IPS-18a (cell line): ENCODE measurements at regions not wholly inside any gene's neighbourhood (a gene's known extent, or its start where the extent isn't known, plus 50 kb on each side); places are given as distances from the start of the nearest gene placed in this dataset.

Source experiments
- H3K27ac ChIP-seq: one replicate; pipeline ENCODE4 v1.5.1; 2013; ENCODE audit warnings: low read length
- H3K27me3 ChIP-seq: one replicate; pipeline ENCODE4 v1.6.1; 2013; ENCODE audit warnings: mild to moderate bottlenecking, low read length; ENCODE audit not compliant: control insufficient read depth, insufficient read depth
- H3K36me3 ChIP-seq: one replicate; pipeline ENCODE4 v1.6.1; 2013; ENCODE audit warnings: low read depth, low read length; ENCODE audit not compliant: control insufficient read depth
- H3K4me1 ChIP-seq: one replicate; pipeline ENCODE4 v1.6.1; 2013; ENCODE audit warnings: low read depth, low read length; ENCODE audit not compliant: control insufficient read depth
- H3K4me3 ChIP-seq: one replicate; pipeline ENCODE4 v1.5.1; 2013; ENCODE audit warnings: low read length
- H3K9ac ChIP-seq: one replicate; pipeline ENCODE4 v1.6.1; 2013; ENCODE audit warnings: mild to moderate bottlenecking, low read length, moderate library complexity
- H3K9me3 ChIP-seq: one replicate; pipeline ENCODE4 v1.6.1; 2013; ENCODE audit warnings: low read depth, low read length; ENCODE audit not compliant: control insufficient read depth

DNA sequence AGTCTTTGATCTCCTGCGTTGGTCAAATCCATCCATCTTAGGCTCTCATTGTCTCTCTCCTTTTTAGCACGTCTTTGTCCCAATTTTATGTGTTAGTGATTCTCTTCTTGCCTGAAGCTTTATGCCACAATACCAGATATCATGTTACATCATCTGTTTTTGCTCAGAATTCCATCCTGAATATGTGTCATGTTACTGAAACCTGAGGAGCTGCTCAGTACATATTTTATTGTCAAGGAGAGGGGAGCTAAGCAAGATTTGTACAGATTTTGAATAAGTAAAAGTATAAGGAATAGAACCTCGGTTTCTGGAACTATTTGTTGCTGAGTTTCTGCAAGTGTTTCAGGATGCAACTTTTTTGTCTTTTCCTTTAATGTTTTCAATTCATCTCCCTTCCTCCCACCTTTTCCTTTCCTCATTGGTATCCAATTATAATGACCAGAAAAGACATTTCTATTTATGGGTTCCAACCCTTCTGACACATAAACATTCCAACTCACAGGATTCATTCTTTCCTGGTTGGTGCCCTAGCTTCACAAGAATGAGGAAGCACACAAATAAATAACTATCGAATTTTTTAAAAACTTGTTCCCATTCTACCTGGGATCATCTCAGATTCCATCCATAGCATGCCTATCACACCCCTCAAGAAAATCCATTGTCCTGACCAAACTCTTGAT lies 291.8 kb downstream of the CRPPA start:
- Histone ChIP-seq H3K4me1 (no peaks in the 10 kb centered on the region), H3K4me3 (no peak overlapping the region), H3K9me3 (no peaks in the 10 kb centered on the region), H3K27me3 (no peaks in the 10 kb centered on the region), H3K36me3 (no peaks in the 10 kb centered on the region), H3K9ac (no peak overlapping the region), H3K27ac (no peak overlapping the region)

DNA sequence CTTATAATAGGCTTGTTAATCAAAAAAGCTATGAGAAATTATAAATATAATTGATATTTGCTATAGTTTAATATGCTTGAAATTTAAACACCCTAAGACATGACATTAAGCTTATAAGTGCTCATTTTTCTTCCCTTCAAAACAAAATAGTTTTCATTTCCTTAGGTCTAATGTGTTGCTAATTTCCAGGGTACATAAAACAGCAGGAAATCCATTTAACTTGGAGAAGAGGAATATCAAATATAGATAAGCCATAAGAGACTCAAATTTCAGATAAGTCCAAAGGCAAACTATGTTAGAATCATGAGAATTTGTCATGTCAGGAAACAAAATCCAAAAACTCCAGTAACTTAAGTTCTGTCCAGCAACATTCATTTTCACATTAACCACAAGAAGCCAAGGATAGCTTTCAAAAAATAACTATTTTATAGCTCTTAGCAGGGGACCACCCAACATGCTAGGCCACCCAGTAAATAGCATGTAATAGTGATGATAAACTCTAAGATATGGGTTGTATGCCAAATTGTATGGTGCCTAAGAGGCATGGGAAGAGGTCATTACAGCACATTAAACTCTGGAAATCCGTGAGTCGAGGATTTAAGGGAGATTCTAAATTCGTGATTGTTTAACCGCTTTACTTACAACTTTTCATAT lies 298.1 kb downstream of the CRPPA start:
- no peaks in the 10 kb centered on the region for H3K9me3 ChIP-seq
- no peak overlapping the region for H3K27ac ChIP-seq
- H3K9ac ChIP-seq: no peak overlapping the region
- no peak overlapping the region for H3K4me3 ChIP-seq
- no peaks in the 10 kb centered on the region for H3K4me1 ChIP-seq
- no peaks in the 10 kb centered on the region for H3K36me3 ChIP-seq
- no peaks in the 10 kb centered on the region for H3K27me3 ChIP-seq

DNA sequence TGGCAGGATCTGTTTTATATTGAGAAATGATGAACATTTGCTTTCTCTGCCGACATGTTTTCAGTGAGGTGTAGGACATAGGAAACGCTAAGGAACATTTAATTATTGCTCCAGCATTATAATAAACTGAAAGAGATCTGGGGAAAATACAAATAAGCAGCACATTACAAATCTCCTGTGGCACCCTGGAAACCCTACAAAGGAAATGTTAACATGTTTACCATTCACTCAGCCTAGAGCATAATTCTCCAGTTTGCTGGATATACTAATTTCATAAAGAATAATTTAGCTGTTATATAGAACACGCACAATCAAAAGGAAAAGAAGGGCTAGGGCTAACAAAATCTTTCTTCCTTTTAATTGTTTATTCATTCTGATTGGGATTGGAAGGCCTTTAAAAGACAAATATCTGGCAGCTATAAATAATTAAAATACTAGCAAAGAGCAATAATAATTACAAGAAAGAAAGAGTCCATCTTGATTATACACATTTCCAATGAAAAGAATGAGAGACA lies 299.4 kb downstream of the CRPPA start:
- Histone ChIP-seq H3K36me3 (no peaks in the 10 kb centered on the region), H3K27ac (no peak overlapping the region), H3K4me1 (no peaks in the 10 kb centered on the region), H3K9ac (no peak overlapping the region), H3K27me3 (no peaks in the 10 kb centered on the region), H3K9me3 (no peaks in the 10 kb centered on the region), H3K4me3 (no peak overlapping the region)

DNA sequence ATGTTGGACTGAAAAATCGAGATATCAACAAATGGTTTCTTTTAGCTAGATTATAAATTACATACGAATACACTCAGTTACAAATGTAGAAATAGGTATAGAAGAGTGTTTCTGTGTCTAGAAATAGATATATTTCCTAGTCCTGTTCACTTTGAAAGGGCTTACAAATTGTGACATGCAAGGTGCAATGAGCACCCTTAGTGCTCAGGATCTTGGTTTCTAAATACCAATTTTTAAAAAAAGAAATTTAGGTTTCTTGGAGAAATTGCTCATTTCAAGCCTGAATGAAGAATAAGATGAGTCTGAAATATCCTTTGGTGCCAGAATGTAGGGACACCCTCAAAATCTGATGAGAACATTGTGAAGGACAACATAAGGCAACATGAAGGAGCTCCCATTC lies 306.0 kb downstream of the CRPPA start:
- no peaks in the 10 kb centered on the region for H3K9me3 ChIP-seq
- no peaks in the 10 kb centered on the region for H3K4me1 ChIP-seq
- no peak overlapping the region for H3K9ac ChIP-seq
- no peak overlapping the region for H3K27ac ChIP-seq
- no peak overlapping the region for H3K4me3 ChIP-seq
- H3K36me3 ChIP-seq: no peaks in the 10 kb centered on the region
- H3K27me3 ChIP-seq: no peaks in the 10 kb centered on the region

DNA sequence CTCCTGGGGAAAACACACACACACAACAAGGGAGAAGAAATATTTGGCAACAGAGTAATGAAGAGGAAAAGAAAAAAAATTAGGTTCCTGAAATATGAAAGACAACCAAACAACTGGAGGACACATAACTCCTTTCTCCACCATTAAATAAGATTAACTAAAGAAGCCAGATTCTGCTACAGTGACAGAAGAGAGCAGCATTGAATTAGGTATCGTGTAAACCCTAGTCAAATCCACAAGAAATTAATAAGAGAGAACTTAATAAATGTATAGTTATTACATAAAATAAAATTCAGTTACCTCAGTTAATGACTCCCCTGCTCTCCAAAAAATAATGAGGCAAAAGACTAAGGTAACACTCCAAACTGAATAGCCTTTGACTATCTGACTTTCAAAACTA lies 306.7 kb downstream of the CRPPA start:
- H3K4me3 ChIP-seq: no peak overlapping the region
- H3K27ac ChIP-seq: no peak overlapping the region
- no peaks in the 10 kb centered on the region for H3K36me3 ChIP-seq
- H3K9ac ChIP-seq: no peak overlapping the region
- no peaks in the 10 kb centered on the region for H3K27me3 ChIP-seq
- H3K4me1 ChIP-seq: no peaks in the 10 kb centered on the region
- no peaks in the 10 kb centered on the region for H3K9me3 ChIP-seq

DNA sequence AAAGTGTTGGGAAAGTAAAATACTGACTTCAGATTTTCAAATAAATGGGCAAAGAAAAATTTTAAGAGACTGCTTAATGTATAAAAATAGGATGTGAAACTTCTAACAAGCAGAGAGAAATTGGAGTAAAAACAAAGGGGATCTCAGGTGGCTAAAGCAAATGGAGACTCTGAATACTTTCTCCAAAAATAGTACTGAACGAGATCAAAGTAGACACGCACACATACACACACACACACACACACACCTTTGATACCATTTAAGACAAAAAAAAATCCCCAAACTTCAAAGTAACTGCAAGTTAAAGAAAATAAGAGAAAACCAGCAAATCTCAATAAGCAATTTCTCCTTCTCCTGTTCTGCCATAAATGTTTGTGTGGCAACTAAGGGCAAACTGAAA lies 307.3 kb downstream of the CRPPA start:
- Histone ChIP-seq H3K4me1 (no peaks in the 10 kb centered on the region), H3K36me3 (no peaks in the 10 kb centered on the region), H3K27ac (no peak overlapping the region), H3K4me3 (no peak overlapping the region), H3K9ac (no peak overlapping the region), H3K9me3 (no peaks in the 10 kb centered on the region), H3K27me3 (no peaks in the 10 kb centered on the region)

DNA sequence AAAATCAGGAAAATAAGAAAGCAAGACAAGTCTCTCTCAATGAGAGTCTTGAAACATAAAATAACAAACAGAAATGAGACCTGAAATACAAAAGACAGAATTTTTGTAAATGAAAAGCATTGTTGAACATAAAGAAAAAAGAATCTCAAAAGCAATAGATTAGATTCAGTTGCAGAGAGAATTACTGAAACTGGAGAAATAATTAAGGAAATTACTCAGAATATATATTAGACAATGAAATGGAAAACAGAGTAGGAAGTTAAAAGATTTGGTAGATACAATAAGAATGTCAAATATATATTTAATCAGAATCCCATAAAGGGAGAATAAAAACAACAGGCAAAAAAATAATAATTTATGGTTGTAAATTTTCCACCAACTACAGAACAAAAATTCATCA lies 308.3 kb downstream of the CRPPA start:
- Histone ChIP-seq H3K27me3 (no peaks in the 10 kb centered on the region), H3K9me3 (peaks cover under 1% of the 10 kb centered on the region), H3K9ac (no peak overlapping the region), H3K4me3 (no peak overlapping the region), H3K27ac (no peak overlapping the region), H3K4me1 (no peaks in the 10 kb centered on the region), H3K36me3 (no peaks in the 10 kb centered on the region)

DNA sequence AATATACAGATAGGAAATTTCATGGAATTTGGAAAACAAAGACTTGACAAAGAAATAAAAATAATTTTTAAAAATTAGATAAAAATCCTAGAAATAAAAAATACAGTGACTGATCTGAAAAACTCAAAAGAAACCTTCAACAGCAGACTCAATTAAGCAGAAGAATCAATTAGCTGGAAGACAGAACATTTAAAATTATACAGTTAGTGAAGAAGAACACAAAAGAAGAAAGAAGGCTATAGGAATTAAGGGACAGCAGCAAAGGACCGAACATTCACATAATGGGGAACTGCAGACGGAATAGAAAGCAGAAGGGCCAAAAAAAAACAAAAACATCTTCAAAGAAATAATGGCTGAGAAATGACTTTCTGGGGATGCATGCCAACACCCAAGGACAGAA lies 314.5 kb downstream of the CRPPA start:
- no peak overlapping the region for H3K27ac ChIP-seq
- H3K36me3 ChIP-seq: no peaks in the 10 kb centered on the region
- H3K27me3 ChIP-seq: no peaks in the 10 kb centered on the region
- H3K9me3 ChIP-seq: peaks cover 11% of the 10 kb centered on the region
- H3K4me1 ChIP-seq: no peaks in the 10 kb centered on the region
- no peak overlapping the region for H3K9ac ChIP-seq
- H3K4me3 ChIP-seq: no peak overlapping the region

DNA sequence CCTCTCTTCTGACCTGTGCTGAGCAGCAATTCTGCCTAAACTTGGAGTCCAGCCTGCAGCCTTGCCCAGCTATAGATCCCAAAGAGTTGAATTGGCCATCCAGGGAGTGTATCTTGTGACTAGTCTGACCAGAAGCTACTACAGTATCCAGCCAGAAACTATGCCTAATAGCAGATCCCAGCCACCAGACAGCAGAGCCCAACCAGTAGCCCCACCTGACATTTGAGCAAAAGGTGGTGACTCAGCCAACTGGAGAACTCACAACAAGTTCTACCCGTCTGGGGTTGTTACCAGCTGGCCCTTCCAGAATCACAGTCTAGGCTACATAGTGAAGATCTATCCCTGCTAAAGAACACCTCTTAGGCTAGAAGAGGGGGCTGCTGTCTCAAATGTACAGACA lies 315.0 kb downstream of the CRPPA start:
- no peaks in the 10 kb centered on the region for H3K27me3 ChIP-seq
- no peaks in the 10 kb centered on the region for H3K4me1 ChIP-seq

DNA sequence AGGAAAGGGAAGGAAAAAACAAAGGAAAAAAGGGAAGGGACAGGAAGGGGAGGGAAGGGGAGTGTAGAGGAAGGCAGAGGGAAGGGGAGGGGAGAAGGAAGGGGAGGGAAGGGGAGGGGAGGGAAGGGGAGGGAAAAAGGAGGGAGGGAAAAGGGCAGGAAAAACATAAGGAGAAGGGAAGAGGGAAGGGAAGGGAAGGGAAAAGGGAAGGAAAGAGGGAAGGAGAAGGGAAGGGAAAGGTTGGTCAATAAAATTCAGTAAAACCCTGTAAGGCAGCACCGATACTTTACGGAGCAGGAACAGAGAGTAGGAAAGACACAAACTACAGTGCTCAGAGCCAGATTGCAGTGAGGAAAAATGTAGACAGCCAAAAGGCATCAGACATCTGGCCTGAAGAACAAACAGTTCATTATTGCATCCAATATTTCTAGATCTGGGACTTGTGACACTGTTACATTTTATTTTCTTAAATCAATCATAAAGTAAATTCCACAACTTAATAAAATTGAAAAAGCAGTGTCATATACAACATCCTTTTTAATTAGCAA lies 322.0 kb downstream of the CRPPA start:
- no peaks in the 10 kb centered on the region for H3K9me3 ChIP-seq
- H3K27ac ChIP-seq: no peak overlapping the region
- no peak overlapping the region for H3K9ac ChIP-seq
- H3K36me3 ChIP-seq: no peaks in the 10 kb centered on the region
- H3K27me3 ChIP-seq: no peaks in the 10 kb centered on the region
- peaks cover 4% of the 10 kb centered on the region for H3K4me1 ChIP-seq
- no peak overlapping the region for H3K4me3 ChIP-seq

More for the DNA sequence above, 315.0 kb downstream of the CRPPA start:
- Histone ChIP-seq H3K27ac (no peak overlapping the region), H3K36me3 (no peaks in the 10 kb centered on the region), H3K9ac (no peak overlapping the region), H3K4me3 (no peak overlapping the region), H3K9me3 (peaks cover 11% of the 10 kb centered on the region)

DNA sequence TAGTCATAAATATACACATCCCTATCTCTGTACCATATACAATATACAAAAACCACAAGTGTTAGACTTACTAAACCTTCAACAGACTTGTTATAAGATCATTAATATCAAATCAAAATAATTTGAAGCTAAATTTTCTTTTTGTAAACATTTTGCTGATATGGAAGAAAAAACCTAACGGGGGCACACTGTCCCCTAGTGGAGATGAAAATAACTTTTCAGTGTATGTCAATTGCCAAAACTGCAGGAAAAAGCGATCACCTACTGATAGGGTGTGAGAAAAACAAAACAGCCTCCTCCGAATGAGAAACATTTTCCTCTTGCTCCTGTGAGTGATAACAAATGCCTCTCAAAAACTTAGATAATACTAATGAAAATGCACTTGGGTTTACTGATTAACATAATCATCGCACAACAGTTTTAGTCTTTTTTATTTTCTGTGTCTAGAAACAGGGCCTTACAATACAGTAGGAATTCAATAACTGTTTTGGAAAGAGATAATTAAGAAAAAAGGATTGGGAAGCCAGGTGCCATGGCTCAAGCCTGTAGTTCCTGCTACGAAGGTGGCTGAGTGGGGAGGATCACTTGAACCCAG lies 322.7 kb downstream of the CRPPA start:
- H3K9ac ChIP-seq: no peak overlapping the region
- H3K9me3 ChIP-seq: no peaks in the 10 kb centered on the region
- no peaks in the 10 kb centered on the region for H3K36me3 ChIP-seq
- peaks cover 4% of the 10 kb centered on the region for H3K4me1 ChIP-seq
- H3K4me3 ChIP-seq: no peak overlapping the region
- H3K27me3 ChIP-seq: no peaks in the 10 kb centered on the region
- H3K27ac ChIP-seq: no peak overlapping the region
